OCI-LY7 (cell line): ENCODE measurements at regions not wholly inside any gene's neighbourhood (a gene's known extent, or its start where the extent isn't known, plus 50 kb on each side); places are given as distances from the start of the nearest gene placed in this dataset.

ENCODE experiments used
- EZH2phosphoT487 ChIP-seq: fragments of 200-600 bp; sonication (generic); IDR thresholded peaks from 2 replicates; pipeline ENCODE4 v1.6.1; 2018; ENCODE audit warnings: low read depth, borderline replicate concordance, mild to moderate bottlenecking, mixed run types, antibody characterized with exemption, low read length, moderate library complexity, mixed read lengths
- TF ChIP-seq, protein P1 (sequence below): fragments of 200-600 bp; sonication (generic); conservative IDR thresholded peaks from 2 replicates; pipeline ENCODE4 v1.5.1; 2014; ENCODE audit warnings: mild to moderate bottlenecking, antibody characterized with exemption, low read length, moderate library complexity, mixed read lengths

DNA sequence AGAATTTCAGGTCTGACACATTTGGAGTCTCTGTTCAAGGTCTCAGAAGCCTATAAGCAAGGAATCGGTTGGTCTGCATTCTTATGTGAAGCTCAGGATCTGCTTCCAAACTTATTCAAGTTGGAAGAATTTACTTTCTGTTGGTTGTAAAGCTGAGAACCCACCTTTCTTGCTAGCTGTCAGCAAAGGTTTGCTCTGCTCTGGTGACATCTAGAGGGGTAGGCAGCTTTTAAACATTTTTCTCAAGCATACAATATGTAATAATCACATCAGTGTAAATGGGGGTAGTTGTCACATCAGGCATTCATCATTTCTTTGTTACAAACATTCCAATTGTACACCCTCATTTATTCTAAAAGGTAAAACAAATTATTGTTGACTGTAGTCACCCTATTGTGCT, 935.2 kb downstream of the TRAM1L1 start:
- TF ChIP-seq, protein P1, sequence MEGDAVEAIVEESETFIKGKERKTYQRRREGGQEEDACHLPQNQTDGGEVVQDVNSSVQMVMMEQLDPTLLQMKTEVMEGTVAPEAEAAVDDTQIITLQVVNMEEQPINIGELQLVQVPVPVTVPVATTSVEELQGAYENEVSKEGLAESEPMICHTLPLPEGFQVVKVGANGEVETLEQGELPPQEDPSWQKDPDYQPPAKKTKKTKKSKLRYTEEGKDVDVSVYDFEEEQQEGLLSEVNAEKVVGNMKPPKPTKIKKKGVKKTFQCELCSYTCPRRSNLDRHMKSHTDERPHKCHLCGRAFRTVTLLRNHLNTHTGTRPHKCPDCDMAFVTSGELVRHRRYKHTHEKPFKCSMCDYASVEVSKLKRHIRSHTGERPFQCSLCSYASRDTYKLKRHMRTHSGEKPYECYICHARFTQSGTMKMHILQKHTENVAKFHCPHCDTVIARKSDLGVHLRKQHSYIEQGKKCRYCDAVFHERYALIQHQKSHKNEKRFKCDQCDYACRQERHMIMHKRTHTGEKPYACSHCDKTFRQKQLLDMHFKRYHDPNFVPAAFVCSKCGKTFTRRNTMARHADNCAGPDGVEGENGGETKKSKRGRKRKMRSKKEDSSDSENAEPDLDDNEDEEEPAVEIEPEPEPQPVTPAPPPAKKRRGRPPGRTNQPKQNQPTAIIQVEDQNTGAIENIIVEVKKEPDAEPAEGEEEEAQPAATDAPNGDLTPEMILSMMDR, result no peak
- no peak for TF ChIP-seq EZH2phosphoT487
